GM21825 (cell line): ENCODE measurements at regions not wholly inside any gene's neighbourhood (a gene's known extent, or its start where the extent isn't known, plus 50 kb on each side); places are given as distances from the start of the nearest gene placed in this dataset.

Experiments used
- ATAC-seq: cut with Tn5 transposase; IDR thresholded peaks from one replicate; pipeline ENCODE4 v1.9.1; 2021; ENCODE audit warnings: mild to moderate bottlenecking, moderate library complexity; ENCODE audit not compliant: unreplicated experiment

GRCh38 chr9:115362101-115362500 is 244.1 kb upstream of the TNC start:
- no peak for ATAC-seq

DNA sequence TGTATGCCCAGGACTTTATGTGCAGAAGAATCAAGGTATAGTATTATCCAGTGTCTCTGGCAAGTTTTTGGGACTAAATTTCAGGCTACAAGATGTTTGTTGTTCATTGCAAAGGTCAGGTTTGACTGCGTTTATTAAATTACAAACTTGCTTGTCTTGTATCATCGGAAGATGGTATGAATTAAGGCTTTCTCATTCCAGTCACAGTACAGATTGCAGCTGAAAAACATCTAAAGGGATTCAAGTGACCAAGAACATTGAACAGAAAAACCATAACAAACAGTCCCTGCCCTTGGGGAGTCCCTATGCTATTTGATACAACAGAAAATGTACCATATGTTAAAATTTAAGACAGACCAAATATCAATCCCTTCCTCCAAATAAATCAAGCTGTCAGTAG is 244.7 kb upstream of the TNC start:
- ATAC-seq, result no peak

GRCh38 chr9:115364991-115365390 is 247.0 kb upstream of the TNC start:
- ATAC-seq, result no peak

DNA sequence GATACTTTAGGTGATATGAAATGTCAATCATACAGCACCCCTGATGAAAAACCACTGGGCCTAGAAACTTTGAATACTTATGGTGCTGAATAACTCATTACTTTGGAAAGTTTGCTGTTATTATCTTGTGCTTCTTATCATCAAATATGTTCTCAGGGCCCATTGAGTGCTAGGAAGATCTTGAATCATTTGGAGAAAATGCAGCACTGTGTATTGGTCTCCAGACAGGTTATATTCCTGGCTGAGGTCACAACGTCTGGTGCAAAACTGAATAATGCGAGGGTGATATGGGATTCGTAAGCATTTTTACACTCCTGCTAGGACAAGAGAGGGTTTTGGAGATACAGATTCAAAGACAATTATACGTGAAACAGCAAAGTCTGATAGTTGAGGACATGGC is 249.4 kb upstream of the TNC start:
- ATAC-seq, result no peak

DNA sequence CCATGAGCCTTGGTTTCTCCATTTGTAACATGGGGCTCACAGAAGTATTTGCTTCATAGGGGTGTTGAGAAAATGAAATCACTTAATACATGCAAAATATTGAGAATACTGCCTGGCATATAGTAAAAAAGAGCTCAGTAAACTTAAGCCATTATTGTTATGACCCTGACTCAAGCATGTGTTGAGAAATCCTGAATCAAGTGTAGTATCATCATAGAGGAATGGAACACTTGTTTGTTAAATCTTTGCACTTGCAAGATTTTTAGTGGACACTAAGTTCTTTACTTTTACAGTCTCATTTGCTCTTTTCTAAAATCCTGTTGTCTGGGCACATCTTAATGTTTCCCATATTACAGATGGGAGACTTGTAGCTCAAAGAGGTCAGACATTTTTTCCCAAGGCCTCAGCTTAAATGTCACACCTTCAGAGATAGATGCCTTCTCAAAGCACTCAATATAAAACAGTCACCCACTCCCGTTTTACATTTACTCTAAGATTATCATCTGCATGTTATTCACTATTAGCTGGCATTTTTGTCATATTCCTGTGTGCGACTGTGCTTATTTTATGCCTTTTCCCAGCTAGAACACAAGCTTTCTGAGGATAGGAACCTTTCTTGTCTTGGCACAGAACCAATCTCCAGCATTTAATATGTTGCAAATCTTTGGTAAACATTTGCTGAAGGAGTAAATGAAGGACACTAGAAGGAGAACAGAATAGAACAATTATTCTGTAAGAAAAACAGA is 250.0 kb upstream of the TNC start:
- no peak for ATAC-seq

DNA sequence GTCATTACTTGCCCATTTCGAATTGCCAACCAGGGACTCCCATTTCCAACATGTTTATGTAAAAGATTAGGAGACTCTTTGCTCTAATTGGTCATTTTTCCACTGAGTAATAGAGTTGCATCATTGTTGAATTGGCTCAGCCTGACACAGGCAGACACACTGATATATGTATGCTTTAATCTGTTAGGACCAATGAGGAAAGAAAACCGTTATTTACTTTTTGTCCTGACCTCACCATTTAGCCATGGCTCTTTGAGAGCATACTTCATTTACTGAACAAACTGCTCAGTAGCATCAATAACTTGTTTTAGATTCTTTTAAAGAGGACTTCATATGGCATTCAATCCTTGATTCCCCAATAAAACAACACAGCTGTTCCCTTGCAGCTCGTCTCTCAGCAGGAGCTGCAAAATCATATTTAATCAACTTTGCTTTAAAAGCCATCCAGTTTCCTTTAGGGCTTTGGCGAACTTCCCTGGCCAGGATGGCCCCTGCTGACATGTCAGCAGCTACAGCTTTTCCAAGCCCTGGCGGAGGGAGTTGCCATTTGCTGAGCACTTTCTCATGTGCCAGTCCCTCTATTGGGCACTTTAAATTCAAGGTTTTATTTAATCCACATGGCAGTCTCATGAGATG is 251.5 kb upstream of the TNC start:
- no peak for ATAC-seq

GRCh38 chr9:115373000-115373709 is 255.2 kb upstream of the TNC start:
- peak; percentile 92 for ATAC-seq

- ATAC-seq, result no peak
Measured at GRCh38 chr9:115373710-115374045, 255.7 kb upstream of the TNC start.

DNA sequence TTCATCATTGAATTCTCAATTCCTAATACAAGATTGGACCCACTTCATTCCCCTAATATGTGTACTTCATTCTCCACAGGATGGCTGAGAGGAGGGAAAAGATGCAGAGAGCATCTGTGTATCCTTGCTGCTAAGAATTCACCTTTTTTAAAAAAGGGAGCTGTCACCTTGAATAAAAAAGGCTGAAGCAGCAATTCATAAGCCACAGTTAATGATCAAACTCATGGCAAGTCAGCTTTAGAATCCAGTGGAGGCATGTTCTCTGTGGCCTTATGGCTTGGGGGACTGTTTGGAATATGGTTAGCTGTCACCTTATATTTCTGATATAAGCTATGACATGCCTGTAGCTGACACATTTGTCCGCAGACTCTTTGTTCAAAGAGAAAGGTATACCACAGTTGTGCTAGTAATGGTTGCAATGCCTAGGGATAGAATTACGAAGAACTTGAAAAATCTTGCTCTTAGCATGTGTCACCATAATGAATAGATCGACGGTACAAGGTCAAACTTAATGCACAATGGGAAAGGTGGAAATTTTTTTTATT is 256.8 kb upstream of the TNC start:
- ATAC-seq, result no peak

DNA sequence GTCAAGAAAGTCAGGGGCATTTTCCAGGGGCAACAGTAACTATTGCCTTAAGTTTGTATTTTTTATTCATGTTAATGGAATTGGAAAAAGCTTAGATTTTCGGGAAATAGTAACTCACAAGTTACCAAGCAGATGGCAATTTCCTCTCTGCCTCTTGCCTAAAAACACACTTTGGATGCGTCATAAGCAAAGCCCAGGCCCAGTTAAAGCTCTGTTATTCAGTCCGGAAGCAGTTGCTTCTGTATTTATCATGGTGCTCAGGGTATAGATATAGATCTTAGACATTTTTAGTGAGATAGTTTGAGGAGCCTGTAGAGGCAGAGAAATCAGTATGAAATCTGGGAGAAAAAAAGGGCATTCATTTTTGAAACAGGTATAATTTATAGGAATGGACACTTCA is 260.3 kb upstream of the TNC start:
- no peak for ATAC-seq

DNA sequence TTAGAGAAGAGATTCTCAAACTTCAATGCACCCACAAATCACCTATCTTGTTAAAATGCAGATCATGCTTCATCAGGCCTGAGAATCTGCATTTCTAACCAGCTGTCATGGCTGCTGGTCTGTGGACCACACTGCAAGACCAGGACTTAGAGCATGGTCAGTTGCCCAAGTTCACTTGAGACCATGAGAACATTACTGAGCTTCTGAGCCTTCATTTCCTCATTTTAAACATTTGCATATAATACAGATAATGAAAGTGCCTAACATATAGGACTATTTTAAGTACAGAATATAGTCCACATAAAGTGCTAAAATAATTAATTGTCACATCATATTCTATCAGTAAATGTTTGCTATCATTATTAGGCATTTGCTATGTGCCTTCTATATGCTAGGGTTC is 260.8 kb upstream of the TNC start:
- ATAC-seq, result no peak

DNA sequence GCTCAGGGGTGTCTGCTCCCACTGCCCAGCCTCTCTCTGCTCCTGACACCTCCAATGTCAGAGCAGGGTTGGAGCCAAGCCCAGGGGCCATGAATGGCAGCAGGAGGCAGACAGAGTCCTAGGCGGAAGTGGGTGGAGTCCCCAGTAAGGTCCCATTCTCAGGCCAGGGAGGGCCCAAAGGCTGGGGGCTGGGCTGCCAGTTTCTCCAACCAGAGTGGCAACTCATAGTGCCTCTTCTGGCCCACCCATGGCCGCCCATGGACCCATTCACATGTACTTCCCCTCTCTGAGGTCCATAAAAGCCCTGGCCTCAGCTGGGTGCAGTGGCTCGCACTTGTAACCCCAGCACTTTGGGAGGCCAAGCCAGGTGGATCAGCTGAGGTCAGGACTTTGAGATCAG is 261.8 kb upstream of the TNC start:
- no peak for ATAC-seq

GRCh38 chr9:115382865-115383264 is 264.9 kb upstream of the TNC start:
- no peak for ATAC-seq

- ATAC-seq, result no peak
Measured at GRCh38 chr9:115385383-115386122, 267.6 kb upstream of the TNC start.

DNA sequence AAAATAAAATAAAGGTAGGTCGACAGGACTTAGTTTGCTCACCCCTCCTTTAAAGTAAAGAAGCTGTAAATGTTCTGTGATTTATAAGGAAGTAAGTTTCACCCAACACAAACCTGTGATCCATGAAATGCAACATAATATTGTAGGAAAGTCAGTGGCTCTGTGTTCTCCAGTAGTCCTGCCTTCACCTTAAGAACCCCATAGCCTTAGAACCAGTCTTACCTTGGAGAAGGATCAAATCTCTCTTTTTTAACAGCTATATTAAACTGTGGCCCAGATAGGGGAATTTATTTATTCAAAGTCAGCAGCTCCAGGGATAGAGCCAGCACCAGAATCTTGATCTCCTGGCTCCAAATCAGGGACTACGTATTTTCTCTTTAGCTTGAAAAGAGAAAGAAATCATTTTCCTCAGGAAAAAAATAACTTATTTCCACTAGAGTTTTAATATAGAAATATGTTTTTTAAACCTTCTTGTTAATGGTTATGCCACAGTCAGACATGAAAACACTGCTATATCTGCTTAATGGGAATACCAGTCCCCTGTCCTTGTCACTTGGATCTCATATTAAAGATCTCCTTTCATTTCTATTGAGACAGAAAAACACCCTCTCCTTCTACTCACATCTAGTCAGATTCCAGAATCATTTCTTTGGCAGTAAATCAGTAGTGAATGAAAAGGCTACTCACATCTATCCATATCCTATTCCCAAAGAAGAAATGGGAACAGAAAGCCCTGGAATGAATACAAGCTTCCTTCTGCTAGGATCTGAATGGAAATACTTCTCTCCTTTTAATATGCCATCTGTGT is 269.2 kb upstream of the TNC start:
- no peak for ATAC-seq

DNA sequence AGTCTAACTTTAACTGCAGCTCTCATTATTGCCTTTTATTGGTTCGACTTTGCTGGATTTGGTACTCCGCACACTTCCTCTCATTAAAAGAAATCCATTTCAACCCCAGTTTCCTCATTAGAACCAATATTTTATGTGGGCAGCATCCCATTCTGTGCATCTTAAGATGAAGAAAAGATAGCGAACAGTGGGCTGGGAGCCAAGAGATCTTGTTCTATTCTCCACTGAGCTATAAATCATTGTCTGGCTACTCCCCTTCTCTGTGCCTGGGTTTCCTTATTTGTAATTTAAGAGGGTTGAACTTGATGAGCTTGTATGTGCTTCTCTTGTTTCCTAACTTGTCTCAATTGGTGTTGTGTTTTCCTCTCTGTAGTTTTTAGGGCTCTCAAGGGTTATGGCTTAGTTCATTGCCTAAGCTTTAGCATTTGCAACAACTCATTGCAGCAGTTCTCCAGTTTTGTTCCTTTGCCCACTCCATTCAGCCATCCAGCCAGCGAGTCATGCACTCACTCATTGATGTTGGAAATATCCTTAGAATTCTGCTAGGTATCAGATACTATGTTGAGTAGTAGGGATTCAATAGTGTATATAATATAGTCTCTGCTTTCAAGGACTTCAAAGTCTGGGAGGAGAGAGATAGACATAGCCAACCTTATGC is 273.3 kb upstream of the TNC start:
- no peak for ATAC-seq

- no peak for ATAC-seq
Measured at GRCh38 chr9:115393976-115394775, 276.2 kb upstream of the TNC start.

GRCh38 chr9:115395511-115396021 is 277.6 kb upstream of the TNC start:
- no peak for ATAC-seq

GRCh38 chr9:115396071-115396529 is 278.1 kb upstream of the TNC start:
- ATAC-seq, result no peak
